Astrocyte of the cerebellum (primary cell): ENCODE measurements at regions not wholly inside any gene's neighbourhood (a gene's known extent, or its start where the extent isn't known, plus 50 kb on each side); places are given as distances from the start of the nearest gene placed in this dataset.

Source experiments
- DNase-seq: peaks from one replicate; pipeline ENCODE4 v3.0.0-alpha.2; 2011; ENCODE audit warnings: low read depth
- H3K4me3 ChIP-seq: 2 replicates; pipeline ENCODE4 v1.5.1; 2011; ENCODE audit warnings: mild to moderate bottlenecking, low read depth, low read length, moderate library complexity
- in situ Hi-C: cut with HindIII; loops from 2 replicates; pipeline ENCODE4 v1.10.0; 2017; ENCODE audit warnings: low sequenced_read_pairs
- TF ChIP-seq, protein P1 (sequence below): IDR thresholded peaks from 2 replicates; pipeline ENCODE4 v1.5.1; 2012; ENCODE audit warnings: low read length, low read depth, moderate library complexity, mild to moderate bottlenecking; ENCODE audit errors: missing control alignments

DNA sequence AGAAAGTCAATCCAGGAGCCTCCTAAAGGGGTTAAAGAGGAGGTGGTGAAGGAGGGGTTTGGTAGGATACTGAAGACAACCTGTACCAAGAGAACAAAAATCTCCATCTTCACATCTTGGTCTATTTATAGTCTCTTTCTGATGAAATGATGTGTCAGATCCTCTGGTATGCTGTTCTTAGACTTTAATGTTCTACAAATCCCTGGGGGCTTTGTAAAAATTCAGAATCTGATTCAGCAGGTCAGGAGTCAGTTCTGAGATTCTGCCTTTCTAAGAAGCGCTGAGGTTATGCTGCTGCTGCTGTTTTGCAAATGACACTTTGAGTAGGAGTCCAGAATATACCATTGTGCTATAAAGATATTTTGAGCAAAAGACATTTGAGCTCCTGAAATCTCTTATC, 172.9 kb upstream of the GLRA2 start:
- TF ChIP-seq, protein P1, sequence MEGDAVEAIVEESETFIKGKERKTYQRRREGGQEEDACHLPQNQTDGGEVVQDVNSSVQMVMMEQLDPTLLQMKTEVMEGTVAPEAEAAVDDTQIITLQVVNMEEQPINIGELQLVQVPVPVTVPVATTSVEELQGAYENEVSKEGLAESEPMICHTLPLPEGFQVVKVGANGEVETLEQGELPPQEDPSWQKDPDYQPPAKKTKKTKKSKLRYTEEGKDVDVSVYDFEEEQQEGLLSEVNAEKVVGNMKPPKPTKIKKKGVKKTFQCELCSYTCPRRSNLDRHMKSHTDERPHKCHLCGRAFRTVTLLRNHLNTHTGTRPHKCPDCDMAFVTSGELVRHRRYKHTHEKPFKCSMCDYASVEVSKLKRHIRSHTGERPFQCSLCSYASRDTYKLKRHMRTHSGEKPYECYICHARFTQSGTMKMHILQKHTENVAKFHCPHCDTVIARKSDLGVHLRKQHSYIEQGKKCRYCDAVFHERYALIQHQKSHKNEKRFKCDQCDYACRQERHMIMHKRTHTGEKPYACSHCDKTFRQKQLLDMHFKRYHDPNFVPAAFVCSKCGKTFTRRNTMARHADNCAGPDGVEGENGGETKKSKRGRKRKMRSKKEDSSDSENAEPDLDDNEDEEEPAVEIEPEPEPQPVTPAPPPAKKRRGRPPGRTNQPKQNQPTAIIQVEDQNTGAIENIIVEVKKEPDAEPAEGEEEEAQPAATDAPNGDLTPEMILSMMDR, result no peak
- H3K4me3 ChIP-seq, result no peak overlapping the region
- DNase-seq, result no peak
- in situ Hi-C loops, result no loop called here

DNA sequence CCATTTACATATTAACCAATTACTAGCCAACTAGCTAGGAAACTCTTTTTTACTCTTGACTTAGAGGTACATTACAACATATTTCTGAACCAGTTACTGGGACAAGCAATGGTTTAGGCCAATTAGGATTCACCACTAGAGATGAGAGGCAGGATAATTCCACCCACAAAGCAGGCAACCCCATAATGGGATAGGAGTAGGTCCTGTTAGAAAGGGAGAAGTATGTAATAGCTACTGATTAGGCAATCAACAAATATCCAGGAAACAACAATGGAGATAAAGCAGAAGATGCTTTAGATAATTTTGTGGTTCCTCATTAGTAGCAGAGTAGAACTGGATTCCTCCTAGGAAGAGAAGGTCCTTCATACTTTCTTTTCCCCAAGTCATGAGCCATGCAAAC, 173.8 kb upstream of the GLRA2 start:
- in situ Hi-C loops, result no loop called here
- no peak overlapping the region for H3K4me3 ChIP-seq
- TF ChIP-seq, protein P1, result no peak
- no peak for DNase-seq

DNA sequence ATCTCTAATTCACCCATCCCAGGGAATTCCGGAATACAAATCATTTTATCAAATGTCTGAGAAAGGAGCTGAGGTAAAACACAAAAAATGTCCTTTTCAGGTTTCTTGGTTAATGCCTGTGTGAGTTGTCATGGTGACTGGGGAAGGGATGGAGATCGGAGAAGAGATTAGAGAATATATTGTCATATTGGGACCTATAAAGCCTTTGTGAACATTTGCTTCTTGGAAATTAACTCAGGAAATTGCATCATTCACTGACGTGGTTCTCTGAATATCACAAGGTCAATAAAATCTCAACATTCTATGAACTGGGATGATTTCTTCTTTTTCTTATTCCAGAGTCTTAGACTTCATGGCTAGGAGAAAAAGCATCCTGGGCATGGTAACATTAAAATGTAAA, 174.8 kb upstream of the GLRA2 start:
- DNase-seq, result no peak
- TF ChIP-seq, protein P1, result no peak
- in situ Hi-C loops, result no loop called here
- H3K4me3 ChIP-seq, result no peak overlapping the region

DNA sequence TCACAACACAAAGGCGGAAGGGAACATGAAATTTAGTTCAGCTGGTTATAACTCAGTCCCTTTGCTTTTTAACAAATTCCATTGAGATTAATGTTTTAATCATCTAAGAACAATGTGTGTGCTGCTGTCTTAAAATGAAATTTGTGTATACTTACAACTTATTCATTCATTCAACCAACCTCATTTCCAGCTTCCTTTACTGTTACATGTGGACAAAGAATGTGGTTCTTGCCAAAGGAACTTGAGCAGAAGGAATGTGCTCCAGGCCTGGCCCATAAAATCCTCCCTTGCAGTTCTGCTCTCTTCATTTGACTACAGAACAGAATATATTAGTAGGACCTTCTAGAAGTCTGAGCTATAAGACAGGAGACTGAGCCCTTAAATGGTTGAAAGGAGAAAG, 176.8 kb upstream of the GLRA2 start:
- H3K4me3 ChIP-seq, result no peak overlapping the region
- no peak for DNase-seq
- TF ChIP-seq, protein P1, result no peak
- in situ Hi-C loops, result no loop called here

DNA sequence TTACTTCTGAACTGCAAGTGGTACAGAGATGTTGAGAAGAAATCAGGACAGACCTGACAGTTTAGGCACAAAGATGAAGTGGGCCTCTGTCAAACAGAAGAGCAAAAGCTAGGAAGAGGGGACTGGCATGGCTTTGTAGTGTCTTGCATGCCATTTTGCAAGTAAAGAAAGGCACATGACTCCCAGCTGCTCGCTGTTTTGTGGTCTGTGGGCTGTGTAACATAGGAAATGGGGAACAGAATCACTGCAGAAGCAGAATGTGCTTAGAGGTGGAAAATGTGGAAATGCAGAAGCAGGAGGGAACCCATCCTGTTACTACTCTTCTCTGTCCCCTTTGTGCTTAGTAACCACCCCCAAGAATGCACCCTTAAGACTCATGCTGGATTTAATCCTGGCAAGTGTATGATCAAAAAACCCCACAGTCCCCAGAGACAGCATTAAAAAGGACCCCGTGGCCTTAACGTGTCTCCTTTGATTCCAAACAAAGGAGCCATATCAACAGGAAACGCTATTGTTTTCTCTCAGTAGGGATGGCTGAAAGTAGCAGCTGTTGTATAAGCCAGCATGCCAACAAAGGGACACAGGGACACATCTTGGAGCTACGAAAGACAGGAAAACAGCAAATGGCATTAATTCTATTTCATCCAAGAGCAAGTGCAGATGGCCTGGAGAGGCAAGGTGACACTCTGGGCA, 177.6 kb upstream of the GLRA2 start:
- H3K4me3 ChIP-seq, result no peak overlapping the region
- TF ChIP-seq, protein P1, result no peak
- no peak for DNase-seq
- in situ Hi-C loops, result no loop called here

DNA sequence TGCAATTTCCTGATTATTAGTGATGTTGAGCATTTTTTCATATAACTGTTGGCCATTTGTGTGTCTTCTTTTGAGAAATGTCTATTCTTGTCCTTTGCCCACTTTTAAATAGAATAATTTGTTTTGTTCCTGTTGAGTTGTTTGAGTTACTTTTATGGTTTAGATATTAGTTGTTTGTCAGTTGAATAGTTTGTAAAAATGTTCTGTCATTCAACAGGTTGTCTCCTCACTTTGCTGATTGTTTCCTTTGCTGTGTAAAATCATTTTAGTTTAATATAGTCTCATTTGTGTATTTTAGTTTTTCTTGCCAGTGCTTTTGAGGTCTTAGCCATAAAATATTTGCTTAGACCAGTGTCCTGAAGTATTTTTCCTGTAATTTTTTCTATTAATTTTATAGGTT, 181.8 kb upstream of the GLRA2 start:
- no peak overlapping the region for H3K4me3 ChIP-seq
- in situ Hi-C loops, result no loop called here
- DNase-seq, result no peak
- TF ChIP-seq, protein P1, result no peak
